RCC 7860 (cell line): ENCODE measurements at regions not wholly inside any gene's neighbourhood (a gene's known extent, or its start where the extent isn't known, plus 50 kb on each side); places are given as distances from the start of the nearest gene placed in this dataset.

Source experiments
- DNase-seq: peaks from one replicate; pipeline ENCODE4 v3.0.0-alpha.2; 2015; ENCODE audit warnings: low spot score
- FAIRE-seq: peaks from 2 replicates; lab custom pipeline; 2012; peaks lifted over from hg19 to GRCh38; lab: Jason Lieb, UNC

DNA sequence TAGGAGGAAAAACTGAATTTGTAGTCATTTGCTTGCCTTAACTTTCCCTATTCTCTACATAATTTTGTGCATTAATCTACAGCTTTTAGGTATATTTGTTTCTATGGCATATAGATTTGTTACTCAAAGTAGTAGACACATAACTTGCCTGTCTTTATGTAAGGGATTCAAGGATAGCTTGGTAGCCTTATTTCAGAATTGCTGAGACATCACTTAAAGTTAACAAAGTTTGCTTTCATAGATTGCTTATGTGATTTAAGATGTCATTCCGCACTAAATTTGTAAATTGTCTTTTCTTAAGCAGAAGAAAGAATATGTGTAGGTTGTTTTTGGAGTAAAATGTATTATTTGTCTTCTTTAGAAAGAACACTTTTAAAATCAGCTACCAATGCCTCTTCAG is 477.7 kb upstream of the NOVA1 start:
- DNase-seq = no peak
- FAIRE-seq = no peak

DNA sequence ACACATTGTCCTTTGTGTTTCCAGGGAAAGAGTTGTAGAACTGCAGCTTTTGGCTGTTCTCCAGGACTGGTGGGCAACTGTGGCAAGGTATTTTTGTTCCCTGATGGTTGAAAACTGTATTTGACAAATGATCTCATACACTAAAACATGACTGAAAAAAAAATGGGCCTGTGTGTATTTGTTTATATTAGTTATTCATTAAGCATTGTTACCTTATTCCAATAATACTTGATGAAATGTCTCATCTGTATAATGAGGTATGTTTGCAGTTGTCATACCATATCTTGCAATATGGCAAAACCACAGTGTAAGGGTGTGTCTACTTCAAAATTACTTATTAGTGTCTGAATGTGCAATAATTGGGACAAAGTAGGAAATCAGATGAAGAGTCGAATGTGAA is 479.4 kb upstream of the NOVA1 start:
- DNase-seq (no peak), FAIRE-seq (no peak)

DNA sequence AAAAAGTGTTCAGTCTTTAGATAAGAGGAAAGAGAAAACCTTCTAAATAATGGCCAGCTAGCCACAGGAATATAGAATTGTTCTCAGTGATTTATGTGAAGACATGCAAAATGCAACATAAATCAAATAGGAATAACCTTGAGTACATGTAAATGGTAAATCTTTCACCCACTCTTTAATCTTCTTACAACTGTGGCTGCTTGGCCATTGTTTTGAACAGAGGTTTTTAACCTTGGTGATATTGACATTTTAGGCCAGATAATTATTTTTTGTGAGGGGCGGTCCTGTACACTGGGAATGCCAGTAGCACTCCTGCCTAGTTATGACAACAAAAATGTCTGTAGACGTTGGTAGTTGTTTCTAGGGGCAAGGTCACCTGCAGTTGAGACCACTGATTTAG is 479.9 kb upstream of the NOVA1 start:
- DNase-seq (no peak), FAIRE-seq (no peak)

DNA sequence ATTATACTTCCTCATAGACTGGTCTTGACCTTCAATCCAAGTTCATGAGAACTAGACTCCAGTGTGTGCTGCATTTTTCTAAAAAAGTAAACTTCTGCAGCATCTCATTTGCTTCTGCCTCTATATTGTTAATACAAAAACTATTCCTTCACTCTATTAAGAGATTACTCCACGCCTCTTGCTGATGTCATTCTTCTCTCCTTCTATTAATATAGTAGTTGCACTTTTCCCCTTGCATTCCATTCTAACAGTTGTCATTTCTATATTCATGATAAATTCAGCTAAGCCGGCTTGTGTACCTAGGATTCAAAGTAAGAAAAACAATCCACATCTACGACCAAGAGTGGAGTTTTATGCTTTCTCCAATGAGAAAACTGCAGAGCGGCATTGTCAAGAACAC is 480.4 kb upstream of the NOVA1 start:
- FAIRE-seq = no peak
- DNase-seq = no peak

DNA sequence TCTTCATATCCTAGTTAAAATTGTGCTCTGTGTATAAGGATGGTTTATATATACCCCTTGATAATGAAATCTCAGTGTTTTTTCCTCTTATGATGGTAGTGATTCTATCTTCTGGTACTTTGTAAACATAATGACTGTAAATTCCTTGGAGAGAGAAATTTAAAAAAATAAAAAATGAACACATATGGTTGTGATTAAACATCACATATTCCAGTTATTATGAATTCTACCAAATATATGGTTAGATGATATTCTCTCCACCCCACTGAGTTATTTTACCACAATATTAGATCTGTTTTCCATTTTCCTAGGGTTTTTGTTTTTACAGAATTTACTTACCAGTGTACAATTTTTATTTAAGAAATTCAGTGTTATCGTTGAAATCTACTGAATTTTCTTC is 481.9 kb upstream of the NOVA1 start:
- DNase-seq = no peak
- no peak for FAIRE-seq

DNA sequence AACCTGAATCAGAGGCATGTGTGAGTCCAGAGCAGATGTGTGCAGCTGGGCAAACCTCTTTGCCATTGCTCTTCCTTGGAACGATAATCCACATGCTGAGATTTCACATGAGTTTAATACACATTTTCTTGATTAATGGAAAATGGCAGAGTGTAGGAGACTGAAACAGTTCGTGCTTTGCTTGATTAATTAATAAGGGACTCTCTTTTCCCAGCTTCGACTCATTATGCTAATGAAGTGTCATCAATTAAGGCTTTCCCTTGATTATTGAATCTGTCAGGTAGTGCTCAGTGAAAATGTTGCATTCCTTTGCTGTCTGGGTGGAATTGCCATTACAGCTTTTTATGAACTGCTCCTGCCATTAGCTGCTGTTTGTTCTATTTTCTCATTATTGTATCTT is 487.7 kb upstream of the NOVA1 start:
- FAIRE-seq (no peak), DNase-seq (no peak)

DNA sequence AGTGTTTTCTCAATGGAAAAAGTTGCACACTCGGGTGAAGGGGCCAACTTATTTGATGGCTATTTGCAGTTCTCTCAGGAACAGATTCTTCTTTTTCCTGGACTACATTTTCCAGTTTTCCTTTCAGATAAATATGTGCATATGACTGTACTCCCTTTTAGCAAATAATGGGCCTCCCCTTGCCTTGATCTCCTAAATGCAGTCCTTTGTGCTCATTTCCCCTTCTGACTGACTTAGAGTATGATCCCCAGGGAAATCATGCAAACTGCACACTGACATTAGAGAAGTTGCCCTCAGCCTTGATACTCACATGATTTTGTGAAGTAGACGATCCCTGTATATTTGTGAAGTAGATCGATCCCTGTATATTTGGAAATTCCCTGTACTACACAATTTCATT is 492.9 kb upstream of the NOVA1 start:
- DNase-seq = no peak
- no peak for FAIRE-seq

DNA sequence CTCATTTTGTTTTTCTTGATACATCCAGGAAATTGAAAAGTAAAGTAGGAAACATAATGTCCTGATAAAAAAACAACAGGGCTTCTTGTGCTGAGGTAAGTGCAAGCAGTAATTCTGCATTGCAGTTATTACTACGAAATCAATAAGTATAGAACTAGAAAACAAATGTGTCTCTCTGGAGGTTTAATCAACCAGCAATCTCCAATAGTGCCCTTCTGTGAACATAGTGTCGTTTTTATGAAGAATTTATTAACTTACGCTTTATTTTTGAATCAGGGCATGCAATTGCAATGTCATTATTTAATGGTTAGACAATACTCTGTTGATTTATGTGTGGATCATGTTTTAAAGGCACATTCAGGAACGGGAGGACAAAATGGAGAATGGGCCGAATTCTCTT is 494.1 kb upstream of the NOVA1 start:
- FAIRE-seq (no peak), DNase-seq (no peak)

DNA sequence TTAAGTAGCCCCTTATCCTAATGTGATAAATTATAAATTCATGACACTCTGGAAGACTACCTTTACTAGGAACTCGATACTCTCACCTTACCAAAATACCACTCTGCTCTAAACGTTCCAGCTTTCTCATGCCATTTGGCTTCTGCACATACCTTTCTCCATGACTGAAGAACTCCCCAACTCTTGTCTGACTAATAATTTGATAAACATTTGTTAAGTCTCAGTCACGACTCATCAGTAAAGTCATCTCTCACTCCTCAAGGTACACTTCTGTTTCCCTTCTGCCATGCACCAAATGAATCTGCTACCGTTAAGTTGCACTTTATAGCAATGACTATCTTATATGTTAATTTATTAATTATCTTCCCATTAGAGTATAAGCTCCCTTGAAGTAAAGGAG is 498.3 kb upstream of the NOVA1 start:
- no peak for DNase-seq
- FAIRE-seq = no peak

DNA sequence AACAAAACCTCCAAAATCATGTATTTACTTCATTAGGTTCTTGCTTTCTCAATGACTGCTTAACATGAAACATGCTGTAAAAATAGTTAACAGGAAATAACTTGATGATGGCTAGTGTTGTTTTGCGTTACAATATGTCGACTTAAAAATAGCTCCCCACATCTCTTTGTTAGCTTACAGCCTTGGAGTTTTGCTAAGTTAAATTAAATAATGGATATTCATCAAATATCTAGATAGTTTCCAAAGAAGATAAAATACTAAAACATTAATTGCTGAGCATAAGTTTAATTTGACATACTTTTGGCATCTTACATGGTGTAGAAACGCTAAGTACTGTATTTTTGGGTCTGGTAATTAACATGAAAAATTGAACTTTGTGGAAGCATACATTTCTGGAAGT is 500.6 kb upstream of the NOVA1 start:
- DNase-seq (no peak), FAIRE-seq (no peak)

DNA sequence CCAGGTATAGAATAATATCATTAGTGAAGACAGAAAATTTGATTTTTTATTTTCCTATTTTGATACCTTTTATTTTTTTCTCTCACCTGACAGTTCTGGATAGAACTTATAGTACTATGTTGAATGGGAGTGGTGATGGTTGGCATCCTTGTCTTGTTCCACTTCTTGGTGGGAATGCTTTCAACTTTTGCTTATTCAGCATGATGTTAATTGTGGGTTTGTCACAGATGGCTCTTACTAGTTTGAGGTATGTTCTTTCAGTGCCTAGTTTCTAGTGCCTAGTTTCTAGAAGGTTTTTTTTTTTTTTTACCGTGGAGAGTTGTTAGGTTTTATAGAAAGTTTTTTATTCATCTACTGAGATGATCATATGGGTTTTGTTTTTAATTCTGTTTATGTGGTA is 516.3 kb upstream of the NOVA1 start:
- no peak for FAIRE-seq

DNA sequence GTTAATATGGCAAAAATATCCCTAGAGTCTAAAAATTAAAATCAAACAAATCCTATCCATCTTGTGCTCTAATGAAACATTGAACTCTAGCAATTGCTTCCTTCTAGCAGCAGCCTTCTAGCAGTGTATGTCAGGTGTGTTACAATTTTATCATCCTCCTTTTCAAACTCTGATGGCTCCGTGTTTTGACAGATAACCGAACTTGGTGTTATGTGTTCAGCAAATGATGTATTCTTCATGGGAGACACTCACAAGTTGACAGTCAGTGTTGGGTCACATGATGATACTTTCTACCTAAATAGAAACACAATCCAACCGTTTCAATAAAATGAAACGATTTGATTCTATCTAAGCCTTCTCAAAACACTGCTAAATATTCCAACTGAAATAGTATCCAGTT is 525.3 kb upstream of the NOVA1 start:
- DNase-seq = no peak
- FAIRE-seq = no peak

More for the DNA sequence above, 516.3 kb upstream of the NOVA1 start:
- DNase-seq = no peak

DNA sequence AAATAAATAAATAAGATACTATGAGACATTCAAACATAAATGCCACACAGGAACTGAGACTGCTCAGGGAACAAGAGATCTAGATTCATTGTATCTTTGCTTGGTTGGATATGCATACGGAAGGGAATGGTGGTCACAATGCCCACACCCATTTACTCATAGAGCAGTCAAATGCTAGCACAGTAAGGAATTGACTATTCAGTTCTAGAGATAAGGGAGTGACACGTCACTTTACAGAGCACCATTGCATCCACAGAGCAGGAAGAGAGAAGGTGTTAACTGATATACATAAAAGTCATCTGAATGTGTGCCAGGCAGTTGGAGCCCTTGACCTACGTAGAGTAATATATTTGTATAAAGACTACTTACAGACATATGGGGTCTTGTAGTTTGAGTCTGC is 530.0 kb upstream of the NOVA1 start:
- FAIRE-seq (no peak), DNase-seq (no peak)

DNA sequence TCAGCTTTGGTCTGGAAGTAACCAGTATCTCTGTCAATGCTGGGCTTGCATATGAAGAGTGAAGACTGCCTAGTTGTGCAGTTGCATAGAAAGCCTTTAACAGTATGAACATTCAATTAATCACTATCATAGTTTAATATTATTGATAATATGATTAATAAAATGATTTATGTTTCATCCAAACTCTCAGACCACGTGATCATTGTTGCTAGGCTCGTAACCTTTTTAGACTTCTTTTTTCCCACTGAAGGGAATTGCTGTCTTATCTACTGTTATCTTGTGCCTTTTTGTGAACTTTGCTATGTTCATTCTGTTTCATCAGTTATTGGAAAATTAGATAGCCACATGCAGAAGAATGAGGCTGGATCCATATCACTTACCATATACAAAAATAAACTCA is 536.4 kb upstream of the NOVA1 start:
- FAIRE-seq = no peak
- no peak for DNase-seq

DNA sequence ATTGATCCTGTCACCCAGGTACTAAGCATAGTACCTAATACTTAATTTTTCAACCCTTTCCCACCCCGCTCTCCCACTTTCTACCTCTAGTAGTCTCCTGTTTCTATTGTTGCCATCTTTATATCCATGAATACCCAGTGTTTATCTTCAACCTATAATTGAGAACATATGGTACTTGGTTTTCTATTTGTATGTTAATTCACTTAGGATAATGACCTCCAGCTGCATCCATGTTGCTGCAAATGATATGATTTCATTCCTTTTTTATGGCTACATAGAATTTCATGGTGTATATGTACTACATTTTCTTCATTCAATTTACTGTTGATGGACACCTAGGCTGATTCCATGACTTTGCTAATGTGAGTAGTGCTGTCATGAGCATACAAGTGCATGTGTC is 547.3 kb upstream of the NOVA1 start:
- DNase-seq (no peak), FAIRE-seq (no peak)

DNA sequence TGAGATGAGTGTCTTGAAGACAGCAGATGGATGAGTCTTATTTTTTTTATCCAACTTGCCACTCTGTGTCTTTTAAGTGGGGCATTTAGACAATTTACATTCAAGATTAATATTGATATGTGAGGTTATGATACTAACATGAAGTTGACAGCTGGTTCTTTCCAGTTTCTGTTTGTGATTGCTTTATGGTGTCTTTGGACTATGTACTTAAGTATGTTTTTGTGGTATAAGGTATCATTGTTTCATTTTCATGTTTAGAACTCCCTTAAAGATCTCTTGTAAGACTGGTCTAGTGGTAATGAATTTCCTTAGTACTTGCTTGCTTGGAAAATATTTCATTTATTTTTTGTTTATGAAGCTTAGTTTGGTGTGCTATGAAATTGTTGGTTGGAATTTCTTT is 550.3 kb upstream of the NOVA1 start:
- FAIRE-seq = no peak
- no peak for DNase-seq

DNA sequence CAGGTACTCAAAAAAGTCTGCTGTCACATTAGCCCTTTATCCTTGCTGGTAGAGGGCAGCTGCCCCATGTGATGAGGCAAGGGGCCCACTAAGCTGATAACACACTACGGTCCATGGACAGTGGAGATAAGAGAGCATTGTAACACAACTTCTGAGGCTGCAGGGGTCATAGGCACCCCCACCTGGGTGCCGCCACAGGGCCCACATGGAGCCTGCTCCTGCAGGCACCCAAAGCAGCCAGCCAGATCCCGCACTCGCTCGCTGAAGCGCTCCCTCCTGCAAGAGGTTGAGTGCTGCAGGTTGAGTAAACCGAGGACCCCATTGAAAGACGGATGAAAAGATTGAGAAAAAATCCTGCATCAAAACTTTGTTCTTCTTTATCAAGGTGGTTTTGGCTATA is 566.3 kb upstream of the NOVA1 start:
- DNase-seq (no peak), FAIRE-seq (no peak)

DNA sequence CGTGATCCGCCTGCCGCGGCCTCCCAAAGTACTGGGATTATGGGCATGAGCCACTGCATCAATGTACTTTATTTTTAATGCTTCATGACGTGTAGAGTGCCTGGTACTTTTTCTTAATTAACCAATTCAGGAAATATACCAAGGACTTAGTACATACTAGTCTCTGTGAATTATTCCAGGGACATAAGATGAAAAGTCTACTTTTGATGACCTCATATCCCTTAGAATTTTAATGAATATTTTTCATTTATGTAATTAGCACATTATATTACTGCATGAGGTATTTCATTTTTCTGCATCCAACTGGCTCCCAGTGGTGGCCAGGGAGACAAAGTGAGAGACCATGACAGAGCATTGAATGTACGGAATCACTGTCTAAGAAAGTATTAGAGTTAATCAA is 577.7 kb upstream of the NOVA1 start:
- DNase-seq = no peak
- FAIRE-seq = no peak

DNA sequence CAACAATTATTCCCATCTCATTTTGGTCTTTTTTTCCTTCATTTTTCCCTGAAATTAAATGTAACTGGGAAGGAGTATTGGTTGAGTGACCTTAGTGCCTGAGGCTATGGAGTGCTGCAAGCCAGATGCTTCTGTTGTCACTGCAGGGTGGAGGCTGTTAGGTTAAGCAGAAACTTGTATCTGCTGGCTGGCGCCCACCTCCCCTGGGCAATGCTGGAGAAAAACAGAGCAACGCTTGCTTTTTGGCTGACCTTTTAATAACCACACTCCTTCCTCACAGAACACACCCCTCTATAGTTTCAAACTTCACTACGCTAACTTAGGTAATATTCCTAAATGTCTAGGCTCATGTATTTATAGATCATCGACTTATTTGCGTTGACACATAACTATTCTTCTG is 583.5 kb upstream of the NOVA1 start:
- no peak for DNase-seq
- FAIRE-seq = no peak

DNA sequence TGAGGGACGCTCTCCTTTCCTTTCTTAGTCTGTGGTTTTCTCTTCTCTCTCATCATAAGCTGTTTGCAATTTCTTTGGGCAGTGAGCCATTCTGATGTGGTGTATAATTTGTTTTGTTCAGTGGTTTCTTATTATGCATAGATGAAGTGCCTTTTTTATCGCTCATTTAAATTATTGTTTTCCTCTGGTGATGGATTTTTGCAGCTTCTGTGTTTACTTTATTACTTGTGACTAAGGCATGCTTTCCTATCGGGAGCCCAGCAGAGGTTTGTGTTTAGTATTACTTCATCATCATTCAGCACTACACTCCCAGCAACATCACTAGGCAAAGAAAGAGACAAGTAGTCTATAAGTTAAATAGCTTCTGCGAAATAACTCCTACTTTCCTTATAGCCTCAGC is 586.6 kb upstream of the NOVA1 start:
- no peak for FAIRE-seq
- no peak for DNase-seq

DNA sequence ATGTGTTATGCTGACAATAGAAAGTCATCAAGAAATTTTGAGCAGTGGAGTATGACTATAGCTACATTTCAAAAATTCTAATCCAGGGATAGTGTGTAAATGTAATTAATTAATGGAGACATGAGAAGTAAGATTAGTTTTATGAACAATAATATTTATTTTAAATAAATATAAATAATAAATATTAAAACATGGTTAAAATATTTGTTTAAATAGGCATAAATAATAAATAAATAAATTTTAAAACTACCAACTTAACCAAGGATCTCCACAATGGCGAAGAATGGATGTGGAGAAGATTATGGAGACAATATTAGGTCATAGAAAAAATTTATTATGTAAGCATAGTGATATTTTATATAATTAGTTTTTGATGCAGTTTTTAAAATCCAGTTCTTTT is 588.2 kb upstream of the NOVA1 start:
- no peak for FAIRE-seq
- no peak for DNase-seq

DNA sequence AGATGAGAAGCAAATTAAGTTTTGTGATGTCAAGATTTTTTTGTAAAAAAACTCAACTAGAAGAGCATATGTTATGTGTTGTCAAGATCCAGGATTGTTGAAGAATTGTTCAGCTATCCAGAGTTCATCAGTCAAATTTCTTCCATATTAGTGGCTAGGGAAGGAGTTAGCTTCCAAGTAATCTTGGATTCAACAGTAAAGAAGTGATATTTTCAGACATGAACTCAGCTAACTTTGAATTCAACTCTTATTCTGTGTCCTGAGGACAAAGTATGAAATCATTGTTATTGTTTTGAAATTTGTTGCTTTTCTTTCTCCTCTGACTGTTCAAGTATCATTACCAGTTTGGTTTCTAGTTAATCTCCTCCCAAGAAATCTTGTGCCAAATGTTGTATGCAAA is 589.3 kb upstream of the NOVA1 start:
- DNase-seq (no peak), FAIRE-seq (no peak)

DNA sequence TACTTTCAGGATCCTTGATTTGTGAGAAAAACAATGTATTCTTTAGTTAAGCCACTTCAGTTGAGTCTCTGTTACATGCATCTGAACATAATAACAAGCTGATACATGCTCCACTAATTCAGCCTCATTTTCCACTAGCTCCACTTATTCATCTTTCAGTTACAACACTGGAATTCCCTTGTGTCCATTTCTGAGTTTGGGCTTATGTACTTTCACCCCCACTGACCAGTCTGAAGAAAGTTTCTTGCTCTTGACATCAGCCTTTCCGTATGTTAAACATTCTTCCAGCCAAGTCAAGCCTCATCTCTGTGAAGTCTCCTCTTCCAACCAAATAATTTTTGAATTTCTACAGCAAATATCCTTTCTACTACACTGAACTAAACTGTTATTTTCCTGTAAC is 592.5 kb upstream of the NOVA1 start:
- FAIRE-seq (no peak), DNase-seq (no peak)

DNA sequence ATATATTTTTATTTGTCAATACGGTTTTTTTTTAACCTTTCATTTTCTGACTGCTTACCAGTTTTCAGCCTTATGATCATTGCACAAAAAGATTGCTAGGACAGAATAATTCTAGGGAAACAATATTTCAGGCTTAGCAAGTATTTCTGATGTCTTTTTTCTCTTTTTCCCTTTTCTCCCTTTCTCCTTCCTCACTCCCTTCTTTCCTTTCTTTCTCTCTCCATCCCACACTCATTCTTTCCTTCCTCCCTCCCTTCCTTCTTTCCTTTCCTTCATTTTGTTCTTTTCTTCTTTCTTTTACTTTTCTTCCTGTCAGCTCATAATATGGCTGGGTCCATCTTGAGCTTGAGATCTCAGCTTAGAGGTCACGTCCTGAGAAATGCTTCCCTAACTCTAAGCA is 601.4 kb upstream of the NOVA1 start:
- no peak for FAIRE-seq
- DNase-seq = no peak
